Chondrocyte (in vitro differentiated cells): ENCODE measurements at regions not wholly inside any gene's neighbourhood (a gene's known extent, or its start where the extent isn't known, plus 50 kb on each side); places are given as distances from the start of the nearest gene placed in this dataset.

Source experiments
- DNase-seq: peaks from one replicate; pipeline ENCODE4 v3.0.0; 2021; ENCODE audit warnings: mixed read lengths, low spot score
- H3K27ac Mint-ChIP-seq: one replicate; pipeline ENCODE4 v1.8.0; 2021; ENCODE audit warnings: mild to moderate bottlenecking, moderate library complexity, mixed read lengths; ENCODE audit not compliant: unreplicated experiment
- H3K27me3 Mint-ChIP-seq: 2 replicates; pipeline ENCODE4 v1.8.0; 2021; ENCODE audit warnings: low read depth, mixed read lengths
- H3K36me3 Mint-ChIP-seq: 2 replicates; pipeline ENCODE4 v1.8.0; 2021; ENCODE audit warnings: low read depth, mixed read lengths
- H3K4me1 Mint-ChIP-seq: 2 replicates; pipeline ENCODE4 v1.8.0; 2021; ENCODE audit warnings: low read depth, mild to moderate bottlenecking, mixed read lengths
- H3K4me3 Mint-ChIP-seq: one replicate; pipeline ENCODE4 v1.8.0; 2021; ENCODE audit warnings: mild to moderate bottlenecking, moderate library complexity, mixed read lengths; ENCODE audit not compliant: unreplicated experiment
- H3K9me3 Mint-ChIP-seq: 2 replicates; pipeline ENCODE4 v1.8.0; 2021; ENCODE audit warnings: low read depth, mixed read lengths
- TF ChIP-seq, protein P1 (sequence below): fragments of 200-600 bp; sonication (generic); IDR thresholded peaks from 2 replicates; pipeline ENCODE4 v1.5.0; 2021; ENCODE audit warnings: antibody characterized with exemption, mild to moderate bottlenecking, moderate library complexity

DNA sequence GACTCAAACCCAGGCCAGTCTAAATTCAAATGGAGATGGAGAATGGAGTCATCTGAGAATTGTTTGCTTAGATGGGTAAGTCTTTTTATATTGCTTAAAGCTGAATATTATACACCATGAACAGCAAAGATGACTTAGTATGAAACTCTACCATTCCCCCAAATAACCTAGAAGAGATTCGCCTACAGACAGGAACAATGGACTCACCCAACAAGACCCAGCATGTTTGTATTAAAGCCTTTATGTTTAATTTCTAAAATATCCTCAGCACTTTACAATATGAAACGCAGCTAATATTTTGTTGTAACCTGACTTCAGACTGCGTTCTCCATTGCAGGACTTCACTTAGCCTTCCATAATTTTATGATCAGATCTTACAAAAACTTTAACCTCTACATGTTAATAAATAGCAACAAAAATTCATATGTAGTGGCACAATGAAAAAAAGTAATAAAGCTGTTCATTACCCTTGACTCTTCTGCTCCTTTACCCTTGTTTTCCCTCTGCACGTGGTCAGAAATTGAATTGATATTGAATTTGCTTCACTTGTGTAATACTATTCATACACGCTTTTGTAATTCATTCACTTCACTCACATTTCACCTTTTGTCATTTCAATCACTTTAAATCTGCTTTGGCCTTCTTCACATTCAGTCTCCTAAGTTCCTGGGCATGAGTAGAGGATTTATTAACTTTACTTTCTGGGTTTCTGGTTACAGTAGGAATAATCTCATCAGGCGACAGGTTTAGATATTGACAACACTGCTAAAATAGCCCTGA, 177.3 kb upstream of the PTBP2 start:
- H3K4me1 Mint-ChIP-seq, result peaks cover 4% of the 10 kb centered on the region
- no peaks in the 10 kb centered on the region for H3K36me3 Mint-ChIP-seq
- no peak overlapping the region for H3K27ac Mint-ChIP-seq
- H3K27me3 Mint-ChIP-seq, result no peaks in the 10 kb centered on the region
- TF ChIP-seq, protein P1, sequence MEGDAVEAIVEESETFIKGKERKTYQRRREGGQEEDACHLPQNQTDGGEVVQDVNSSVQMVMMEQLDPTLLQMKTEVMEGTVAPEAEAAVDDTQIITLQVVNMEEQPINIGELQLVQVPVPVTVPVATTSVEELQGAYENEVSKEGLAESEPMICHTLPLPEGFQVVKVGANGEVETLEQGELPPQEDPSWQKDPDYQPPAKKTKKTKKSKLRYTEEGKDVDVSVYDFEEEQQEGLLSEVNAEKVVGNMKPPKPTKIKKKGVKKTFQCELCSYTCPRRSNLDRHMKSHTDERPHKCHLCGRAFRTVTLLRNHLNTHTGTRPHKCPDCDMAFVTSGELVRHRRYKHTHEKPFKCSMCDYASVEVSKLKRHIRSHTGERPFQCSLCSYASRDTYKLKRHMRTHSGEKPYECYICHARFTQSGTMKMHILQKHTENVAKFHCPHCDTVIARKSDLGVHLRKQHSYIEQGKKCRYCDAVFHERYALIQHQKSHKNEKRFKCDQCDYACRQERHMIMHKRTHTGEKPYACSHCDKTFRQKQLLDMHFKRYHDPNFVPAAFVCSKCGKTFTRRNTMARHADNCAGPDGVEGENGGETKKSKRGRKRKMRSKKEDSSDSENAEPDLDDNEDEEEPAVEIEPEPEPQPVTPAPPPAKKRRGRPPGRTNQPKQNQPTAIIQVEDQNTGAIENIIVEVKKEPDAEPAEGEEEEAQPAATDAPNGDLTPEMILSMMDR, result no peak
- H3K9me3 Mint-ChIP-seq, result no peaks in the 10 kb centered on the region
- no peak for DNase-seq
- H3K4me3 Mint-ChIP-seq, result no peak overlapping the region

- H3K36me3 Mint-ChIP-seq, result no peaks in the 10 kb centered on the region
- no peak for DNase-seq
- TF ChIP-seq, protein P1, result no peak
- H3K9me3 Mint-ChIP-seq, result no peaks in the 10 kb centered on the region
- no peaks in the 10 kb centered on the region for H3K27me3 Mint-ChIP-seq
- H3K27ac Mint-ChIP-seq, result no peak overlapping the region
- no peaks in the 10 kb centered on the region for H3K4me1 Mint-ChIP-seq
- H3K4me3 Mint-ChIP-seq, result no peak overlapping the region
Measured at GRCh38 chr1:96544831-96545221, 176.8 kb upstream of the PTBP2 start.

- H3K4me3 Mint-ChIP-seq, result no peak overlapping the region
- no peak for DNase-seq
- H3K27ac Mint-ChIP-seq, result no peak overlapping the region
- no peaks in the 10 kb centered on the region for H3K9me3 Mint-ChIP-seq
- no peaks in the 10 kb centered on the region for H3K4me1 Mint-ChIP-seq
- TF ChIP-seq, protein P1, result no peak
- H3K36me3 Mint-ChIP-seq, result no peaks in the 10 kb centered on the region
- no peaks in the 10 kb centered on the region for H3K27me3 Mint-ChIP-seq
Measured at GRCh38 chr1:96545935-96546656, 175.5 kb upstream of the PTBP2 start.

DNA sequence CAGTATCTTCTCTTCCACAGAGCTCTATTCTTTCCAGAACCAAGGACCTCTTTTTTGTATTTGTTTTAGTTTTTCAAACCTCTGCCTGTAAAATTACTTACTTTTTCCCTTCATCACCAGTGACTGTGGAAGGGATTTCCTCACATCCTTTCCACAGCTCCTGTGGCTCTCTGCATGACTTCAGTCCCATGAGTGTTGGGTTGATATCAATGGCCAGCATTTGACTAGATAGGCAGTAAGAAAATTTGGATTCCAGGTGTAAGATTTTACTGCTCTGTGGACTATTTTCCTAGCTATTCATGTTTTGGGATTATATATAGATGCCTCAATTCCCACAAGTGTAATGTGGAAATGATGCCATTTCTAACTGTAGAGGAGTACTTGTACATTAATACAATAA, 171.5 kb upstream of the PTBP2 start:
- Mint-ChIP-seq H3K27ac (no peak overlapping the region), H3K27me3 (no peaks in the 10 kb centered on the region), H3K4me1 (no peaks in the 10 kb centered on the region), H3K4me3 (no peak overlapping the region), H3K36me3 (no peaks in the 10 kb centered on the region), H3K9me3 (no peaks in the 10 kb centered on the region)
- TF ChIP-seq, protein P1, result no peak
- DNase-seq, result no peak

DNA sequence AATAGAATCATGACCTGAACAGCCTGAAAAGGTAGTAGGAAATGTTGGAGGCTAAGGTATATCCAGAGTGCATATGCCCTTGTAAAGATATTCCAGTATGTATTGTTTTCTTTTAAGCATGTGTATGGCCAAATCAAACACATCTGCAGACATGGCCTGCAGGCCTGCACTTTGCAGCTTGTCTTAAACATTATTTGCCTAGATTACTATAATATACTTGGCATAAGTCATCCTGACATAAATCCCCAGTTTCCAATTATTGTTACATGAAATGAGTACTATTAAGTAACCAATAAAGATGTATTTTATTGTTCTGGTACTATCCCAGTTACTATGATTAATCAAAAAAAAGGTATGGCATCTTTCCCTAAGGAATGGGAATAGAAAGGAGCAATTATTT, 169.1 kb upstream of the PTBP2 start:
- H3K4me3 Mint-ChIP-seq, result no peak overlapping the region
- H3K4me1 Mint-ChIP-seq, result no peaks in the 10 kb centered on the region
- no peak overlapping the region for H3K27ac Mint-ChIP-seq
- no peaks in the 10 kb centered on the region for H3K36me3 Mint-ChIP-seq
- TF ChIP-seq, protein P1, result no peak
- no peak for DNase-seq
- H3K27me3 Mint-ChIP-seq, result no peaks in the 10 kb centered on the region
- no peaks in the 10 kb centered on the region for H3K9me3 Mint-ChIP-seq
